Activated T-cell treated with anti-CD3 and anti-CD28 coated beads, Interleukin-2, amount 50 U/mL, for 72 hours (primary cell): ENCODE measurements at regions not wholly inside any gene's neighbourhood (a gene's known extent, or its start where the extent isn't known, plus 50 kb on each side); places are given as distances from the start of the nearest gene placed in this dataset.
"Not testable (repeated sequence)": the region's sequence is repeated elsewhere in the genome, so short reads cannot be mapped to it uniquely, and the experiment has no call there.

Source experiments
- ATAC-seq, 2 donors: fragments of 150-1000 bp; cut with Tn5 transposase; replicated peaks in 1 of 2; 2 replicates each; pipeline ENCODE4 v1.10.0; 2021; ENCODE audit warnings: moderate library complexity in 2 of 2, mild to moderate bottlenecking in 1 of 2
- DNase-seq, 2 donors: peaks; one replicate each; pipeline ENCODE4 v3.0.0; 2021 to 2022; ENCODE audit warnings: mixed read lengths in 1 of 2
- H3K27ac Mint-ChIP-seq: one replicate; pipeline ENCODE4 v1.8.0; 2022; ENCODE audit warnings: mild to moderate bottlenecking, moderate library complexity, mixed read lengths
- H3K27me3 Mint-ChIP-seq: one replicate; pipeline ENCODE4 v1.8.0; 2022; ENCODE audit warnings: low read depth, mixed read lengths
- H3K36me3 Mint-ChIP-seq, 2 donors: one replicate each; pipeline ENCODE4 v1.8.0; 2022; ENCODE audit warnings: mixed read lengths in 2 of 2, mild to moderate bottlenecking in 1 of 2; ENCODE audit not compliant: insufficient read depth in 2 of 2
- H3K4me1 Mint-ChIP-seq: one replicate; pipeline ENCODE4 v1.8.0; 2022; ENCODE audit warnings: low read depth, mixed read lengths
- H3K4me3 Mint-ChIP-seq, 2 donors: one replicate each; pipeline ENCODE4 v1.8.0; 2022; ENCODE audit warnings: mild to moderate bottlenecking in 2 of 2, mixed read lengths in 2 of 2, moderate library complexity in 2 of 2
- H3K9me3 Mint-ChIP-seq, 2 donors: one replicate each; pipeline ENCODE4 v1.8.0; 2022; ENCODE audit warnings: mixed read lengths in 2 of 2

GRCh38 chr15:69669446-69669845 lies 216.8 kb downstream of the RPLP1 start:
- DNase-seq (no peak), ATAC-seq (no peak)
- H3K4me1 Mint-ChIP-seq: peaks cover 37% of the 10 kb centered on the region
- no peaks in the 10 kb centered on the region for H3K36me3 Mint-ChIP-seq
- H3K27me3 Mint-ChIP-seq: no peaks in the 10 kb centered on the region
- H3K4me3 Mint-ChIP-seq: no peak overlapping the region
- no peak overlapping the region for H3K27ac Mint-ChIP-seq
- H3K9me3 Mint-ChIP-seq: no peaks in the 10 kb centered on the region

GRCh38 chr15:69673291-69673881 lies 220.8 kb downstream of the RPLP1 start:
- ATAC-seq (no peak), DNase-seq (no peak)
- no peaks in the 10 kb centered on the region for H3K9me3 Mint-ChIP-seq
- H3K36me3 Mint-ChIP-seq: peaks cover 0 to under 1% of the 10 kb centered on the region in 2 donors
- peaks cover 22% of the 10 kb centered on the region for H3K4me1 Mint-ChIP-seq
- peaks cover 29% of the 10 kb centered on the region for H3K27me3 Mint-ChIP-seq
- H3K4me3 Mint-ChIP-seq: no peak overlapping the region
- H3K27ac Mint-ChIP-seq: no peak overlapping the region

GRCh38 chr15:69675731-69676130 lies 223.1 kb downstream of the RPLP1 start:
- no peak overlapping the region for H3K27ac Mint-ChIP-seq
- H3K9me3 Mint-ChIP-seq: no peaks in the 10 kb centered on the region
- peaks cover 31% of the 10 kb centered on the region for H3K4me1 Mint-ChIP-seq
- no peak for DNase-seq
- H3K4me3 Mint-ChIP-seq: no peak overlapping the region
- no peak for ATAC-seq
- H3K36me3 Mint-ChIP-seq: peaks cover 0 to 3% of the 10 kb centered on the region in 2 donors
- peaks cover 33% of the 10 kb centered on the region for H3K27me3 Mint-ChIP-seq

- Mint-ChIP-seq H3K4me1 (peaks cover 33% of the 10 kb centered on the region), H3K27ac (no peak overlapping the region), H3K27me3 (peaks cover 33% of the 10 kb centered on the region), H3K4me3 (no peak overlapping the region), H3K36me3 (peaks cover 1 to 6% of the 10 kb centered on the region in 2 donors), H3K9me3 (peaks cover 0 to 2% of the 10 kb centered on the region in 2 donors)
- DNase-seq: no peak
- no peak for ATAC-seq
Observed at GRCh38 chr15:69677403-69677802, 224.8 kb downstream of the RPLP1 start.

GRCh38 chr15:69679623-69680228 lies 227.1 kb downstream of the RPLP1 start:
- peaks cover 33% of the 10 kb centered on the region for H3K27me3 Mint-ChIP-seq
- peaks cover 4 to 7% of the 10 kb centered on the region in 2 donors for H3K9me3 Mint-ChIP-seq
- peaks cover 7 to 11% of the 10 kb centered on the region in 2 donors for H3K36me3 Mint-ChIP-seq
- peaks cover 40% of the 10 kb centered on the region for H3K4me1 Mint-ChIP-seq
- ATAC-seq: peak; percentile 98 to 99
- peak overlapping the region; percentile 82 for H3K27ac Mint-ChIP-seq
- H3K4me3 Mint-ChIP-seq: peak overlapping the region; percentile 58 to 64
- peak; percentile 79 to 83 for DNase-seq

- Mint-ChIP-seq H3K9me3 (peaks cover 13 to 20% of the 10 kb centered on the region in 2 donors), H3K36me3 (peaks cover 21 to 23% of the 10 kb centered on the region in 2 donors), H3K4me1 (peaks cover 19% of the 10 kb centered on the region)
- DNase-seq, H3K4me3 Mint-ChIP-seq, ATAC-seq, H3K27ac Mint-ChIP-seq, H3K27me3 Mint-ChIP-seq: not testable (repeated sequence)
Observed at GRCh38 chr15:69684823-69685222, 232.2 kb downstream of the RPLP1 start.

GRCh38 chr15:69685512-69686452 lies 233.2 kb downstream of the RPLP1 start:
- peaks cover 13 to 20% of the 10 kb centered on the region in 2 donors for H3K9me3 Mint-ChIP-seq
- ATAC-seq (no peak), DNase-seq (no peak)
- H3K4me3 Mint-ChIP-seq: no peak overlapping the region
- H3K27me3 Mint-ChIP-seq: no peaks in the 10 kb centered on the region
- H3K4me1 Mint-ChIP-seq: peaks cover 9% of the 10 kb centered on the region
- peaks cover 22 to 23% of the 10 kb centered on the region in 2 donors for H3K36me3 Mint-ChIP-seq
- H3K27ac Mint-ChIP-seq: no peak overlapping the region

GRCh38 chr15:69686626-69687025 lies 234.0 kb downstream of the RPLP1 start:
- no peak for DNase-seq
- no peak overlapping the region for H3K4me3 Mint-ChIP-seq
- H3K27ac Mint-ChIP-seq: no peak overlapping the region
- H3K36me3 Mint-ChIP-seq: peaks cover 22 to 23% of the 10 kb centered on the region in 2 donors
- peaks cover 8% of the 10 kb centered on the region for H3K4me1 Mint-ChIP-seq
- no peak for ATAC-seq
- peaks cover 13 to 20% of the 10 kb centered on the region in 2 donors for H3K9me3 Mint-ChIP-seq
- no peaks in the 10 kb centered on the region for H3K27me3 Mint-ChIP-seq

- DNase-seq: no peak
- no peaks in the 10 kb centered on the region for H3K4me1 Mint-ChIP-seq
- peaks cover 15% of the 10 kb centered on the region in 2 donors for H3K36me3 Mint-ChIP-seq
- H3K27me3 Mint-ChIP-seq: peaks cover 7% of the 10 kb centered on the region
- no peak overlapping the region for H3K4me3 Mint-ChIP-seq
- peaks cover 9 to 15% of the 10 kb centered on the region in 2 donors for H3K9me3 Mint-ChIP-seq
- H3K27ac Mint-ChIP-seq: no peak overlapping the region
- ATAC-seq: no peak
Observed at GRCh38 chr15:69689133-69689532, 236.5 kb downstream of the RPLP1 start.

GRCh38 chr15:69691307-69692015 lies 238.8 kb downstream of the RPLP1 start:
- H3K9me3 Mint-ChIP-seq: peaks cover 9 to 12% of the 10 kb centered on the region in 2 donors

GRCh38 chr15:69692342-69692741 lies 239.7 kb downstream of the RPLP1 start:
- DNase-seq (no peak), ATAC-seq (no peak)
- Mint-ChIP-seq H3K9me3 (peaks cover 9 to 12% of the 10 kb centered on the region in 2 donors), H3K4me3 (no peak overlapping the region), H3K4me1 (no peaks in the 10 kb centered on the region), H3K27ac (no peak overlapping the region), H3K36me3 (peaks cover 14 to 15% of the 10 kb centered on the region in 2 donors), H3K27me3 (peaks cover 12% of the 10 kb centered on the region)

More at GRCh38 chr15:69691307-69692015, 238.8 kb downstream of the RPLP1 start:
- no peak overlapping the region for H3K27ac Mint-ChIP-seq
- ATAC-seq (no peak), DNase-seq (no peak)
- no peak overlapping the region for H3K4me3 Mint-ChIP-seq
- no peaks in the 10 kb centered on the region for H3K4me1 Mint-ChIP-seq
- peaks cover 14 to 15% of the 10 kb centered on the region in 2 donors for H3K36me3 Mint-ChIP-seq
- H3K27me3 Mint-ChIP-seq: peaks cover 7% of the 10 kb centered on the region

- H3K9me3 Mint-ChIP-seq: peaks cover 6 to 12% of the 10 kb centered on the region in 2 donors
- peaks cover 4% of the 10 kb centered on the region for H3K4me1 Mint-ChIP-seq
- DNase-seq (no peak), ATAC-seq (no peak)
- no peak overlapping the region for H3K4me3 Mint-ChIP-seq
- H3K27ac Mint-ChIP-seq: no peak overlapping the region
- peaks cover 12 to 14% of the 10 kb centered on the region in 2 donors for H3K36me3 Mint-ChIP-seq
- H3K27me3 Mint-ChIP-seq: peaks cover 12% of the 10 kb centered on the region
Observed at GRCh38 chr15:69693059-69693458, 240.4 kb downstream of the RPLP1 start.
